GM21576 (cell line): ENCODE measurements at regions not wholly inside any gene's neighbourhood (a gene's known extent, or its start where the extent isn't known, plus 50 kb on each side); places are given as distances from the start of the nearest gene placed in this dataset.
"Not testable (repeated sequence)": the region's sequence is repeated elsewhere in the genome, so short reads cannot be mapped to it uniquely, and the experiment has no call there.

Source experiments
- ATAC-seq: cut with Tn5 transposase; IDR thresholded peaks from one replicate; pipeline ENCODE4 v1.9.1; 2021; ENCODE audit warnings: mild to moderate bottlenecking, moderate library complexity; ENCODE audit not compliant: unreplicated experiment

GRCh38 chr12:14207905-14208551 lies 157.5 kb upstream of the ATF7IP start:
- ATAC-seq, result no peak

DNA sequence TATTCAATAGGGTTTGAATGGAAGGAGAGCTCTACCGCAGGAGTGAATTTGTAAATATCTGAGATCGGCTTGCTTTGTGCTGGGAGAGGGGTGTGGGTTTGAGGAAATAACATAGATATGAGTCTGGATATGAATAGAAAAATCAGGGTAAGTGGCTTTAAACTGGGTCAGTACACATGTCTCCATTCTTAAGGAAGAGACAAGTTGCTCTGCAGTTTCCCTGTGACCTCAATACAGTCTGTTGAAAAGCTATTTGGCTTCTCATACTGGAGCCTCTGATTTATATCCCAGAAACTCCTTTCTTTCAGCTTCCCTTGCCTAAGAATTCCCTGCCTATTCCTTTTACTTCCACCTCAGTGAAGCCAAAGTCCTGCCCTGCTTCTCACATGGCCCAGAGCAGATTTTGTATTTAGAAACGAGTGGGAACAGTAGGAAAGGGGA lies 153.5 kb upstream of the ATF7IP start:
- no peak for ATAC-seq

- ATAC-seq, result no peak
These were observed 151.9 kb upstream of the ATF7IP start for GRCh38 chr12:14213542-14213941.

- no peak for ATAC-seq
These were observed 151.0 kb upstream of the ATF7IP start for GRCh38 chr12:14214495-14214894.

DNA sequence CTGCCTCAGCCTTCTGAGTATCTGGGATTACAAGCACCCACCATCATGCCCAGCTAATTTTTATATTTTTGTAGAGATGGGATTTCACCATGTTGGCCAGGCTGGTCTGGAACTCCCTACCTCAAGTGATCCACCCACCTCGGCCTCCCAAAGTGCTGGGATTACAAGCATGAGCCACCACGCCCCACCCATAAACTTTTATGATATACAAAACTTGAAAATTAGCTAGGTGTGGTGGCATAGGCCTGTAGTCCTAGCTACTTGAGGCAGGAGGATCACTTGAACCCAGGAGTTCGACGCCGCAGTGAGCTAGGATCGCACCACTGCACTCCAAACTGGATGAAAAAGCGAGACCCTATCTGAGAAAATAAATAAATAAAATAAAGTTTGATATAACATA lies 149.5 kb upstream of the ATF7IP start:
- ATAC-seq, result not testable (repeated sequence)

DNA sequence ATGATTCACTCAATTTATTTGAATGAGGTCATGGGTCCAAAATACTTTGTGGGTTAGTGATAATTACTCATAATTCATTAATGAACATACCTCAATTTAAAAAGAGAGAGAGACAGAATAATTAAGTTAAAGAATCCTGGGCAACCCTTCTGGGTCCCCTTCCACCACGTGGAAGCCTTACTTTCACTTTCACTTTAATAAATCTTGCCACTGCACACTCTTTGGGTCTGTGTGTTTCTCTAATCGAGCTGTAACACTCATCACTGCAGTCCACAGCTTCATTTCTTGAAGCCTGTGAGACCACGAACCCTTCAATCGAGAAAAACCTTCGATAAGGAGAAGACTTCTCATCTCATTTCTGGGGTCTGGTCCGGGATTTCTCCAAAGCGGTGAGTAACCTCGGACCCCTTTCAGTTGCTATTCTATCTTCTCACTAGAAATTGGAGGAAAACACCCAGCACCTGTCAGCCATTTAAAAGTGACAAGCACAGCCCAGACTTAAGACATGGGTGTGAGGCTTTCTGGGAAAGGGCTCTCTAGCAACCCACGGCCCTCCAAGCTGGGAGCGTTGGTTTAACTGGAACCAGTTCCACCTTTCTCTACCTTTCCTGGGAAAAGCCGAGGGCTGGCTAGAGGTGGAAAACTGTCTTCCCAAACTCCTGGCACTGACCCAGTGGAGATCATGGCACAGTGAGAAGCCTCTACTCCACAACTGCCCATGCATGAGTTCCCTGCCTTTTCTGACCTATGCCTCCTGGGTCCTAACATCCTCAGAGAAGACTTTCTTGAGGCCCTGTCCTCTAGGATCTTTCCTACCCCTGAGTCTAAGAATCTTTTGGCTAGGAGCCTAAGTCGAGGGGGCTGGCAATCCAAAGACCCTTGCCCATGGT lies 148.8 kb upstream of the ATF7IP start:
- ATAC-seq, result no peak

DNA sequence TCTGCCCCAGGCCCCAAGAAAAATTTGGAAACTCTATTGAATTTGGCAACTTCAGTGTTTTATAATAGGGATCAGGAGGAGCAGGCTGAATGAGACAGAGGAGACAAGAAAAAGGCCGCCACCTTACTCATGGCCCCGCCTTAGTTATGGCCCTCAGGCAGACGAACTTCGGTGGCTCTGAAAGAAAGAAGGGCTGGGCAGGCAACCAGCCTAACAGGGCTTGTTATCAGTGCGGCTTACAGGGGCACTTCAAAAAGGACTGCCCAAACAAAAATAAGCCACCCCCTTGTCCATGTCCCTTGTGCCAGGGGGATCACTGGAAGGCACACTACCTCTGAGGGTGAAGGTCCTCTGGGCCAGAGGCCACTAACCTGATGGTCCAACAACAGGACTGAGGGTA lies 146.3 kb upstream of the ATF7IP start:
- ATAC-seq, result no peak

DNA sequence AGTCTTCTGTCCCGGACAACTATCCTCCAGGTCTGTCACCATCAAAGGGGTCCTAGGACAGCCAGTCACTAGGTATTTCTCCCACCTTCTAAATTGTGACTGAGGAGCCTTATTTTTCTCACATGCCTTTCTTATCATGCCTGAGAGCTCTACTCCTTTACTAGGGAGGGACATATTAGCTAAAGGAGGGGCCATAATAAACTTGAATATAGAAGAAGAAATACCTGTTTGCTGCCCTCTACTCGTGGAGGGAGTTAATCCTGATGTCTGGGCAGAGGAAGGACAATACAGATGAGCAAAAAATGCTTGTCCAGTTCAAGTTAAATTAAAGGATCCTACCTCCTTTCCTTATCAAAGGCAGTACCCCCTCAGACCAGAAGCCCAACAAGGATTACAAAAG lies 145.8 kb upstream of the ATF7IP start:
- ATAC-seq, result not testable (repeated sequence)

- no peak for ATAC-seq
These were observed 140.4 kb upstream of the ATF7IP start for GRCh38 chr12:14225064-14225463.

- not testable (repeated sequence) for ATAC-seq
These were observed 130.3 kb upstream of the ATF7IP start for GRCh38 chr12:14235176-14235575.

DNA sequence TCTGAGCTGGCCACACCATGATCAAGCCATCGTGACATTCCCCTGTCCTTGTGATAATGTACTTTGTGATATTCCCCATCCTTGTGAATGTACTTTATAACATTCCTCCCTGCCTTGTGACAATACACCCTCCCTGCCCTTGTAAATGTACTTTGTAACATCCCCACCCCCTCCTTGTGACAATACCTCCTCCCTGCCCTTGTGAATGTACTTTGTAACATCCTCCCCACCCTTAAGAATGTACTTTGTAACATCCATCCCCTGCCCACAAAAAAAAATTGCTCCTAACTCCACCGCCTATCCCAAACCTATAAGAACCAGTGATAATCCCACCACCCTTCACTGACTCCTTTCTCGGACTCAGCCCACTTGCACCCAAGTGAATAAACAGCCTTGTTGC lies 128.8 kb upstream of the ATF7IP start:
- not testable (repeated sequence) for ATAC-seq

DNA sequence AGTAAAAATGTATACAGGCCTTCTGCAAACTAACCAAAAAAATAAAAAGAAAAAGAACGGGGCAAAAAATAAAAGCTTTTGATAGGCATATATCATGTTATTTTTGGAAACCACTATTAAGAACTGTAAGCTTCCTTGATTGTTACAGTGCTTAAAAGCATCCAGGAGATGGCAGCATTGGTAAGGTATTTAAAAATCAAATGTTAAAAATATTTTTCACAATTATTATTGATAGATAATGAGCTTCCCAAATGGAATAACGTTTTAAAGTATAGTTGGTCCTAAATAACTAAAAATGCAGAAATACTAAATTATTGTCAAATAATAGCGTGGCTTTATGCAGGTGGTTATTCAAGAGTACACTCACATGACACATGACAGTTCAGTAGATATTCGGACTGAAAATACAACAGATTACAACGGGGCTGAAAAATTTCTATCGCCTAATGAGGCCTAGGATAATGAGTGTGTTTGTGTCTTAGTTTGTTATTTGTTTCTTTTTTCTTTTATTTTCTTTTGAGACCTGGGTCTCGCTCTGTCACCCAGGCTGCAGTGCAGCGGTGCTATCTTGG lies 127.2 kb upstream of the ATF7IP start:
- ATAC-seq, result no peak

GRCh38 chr12:14239350-14239934 lies 126.0 kb upstream of the ATF7IP start:
- ATAC-seq, result peak; percentile 71

GRCh38 chr12:14239935-14240872 lies 125.3 kb upstream of the ATF7IP start:
- ATAC-seq, result peak; percentile 36

DNA sequence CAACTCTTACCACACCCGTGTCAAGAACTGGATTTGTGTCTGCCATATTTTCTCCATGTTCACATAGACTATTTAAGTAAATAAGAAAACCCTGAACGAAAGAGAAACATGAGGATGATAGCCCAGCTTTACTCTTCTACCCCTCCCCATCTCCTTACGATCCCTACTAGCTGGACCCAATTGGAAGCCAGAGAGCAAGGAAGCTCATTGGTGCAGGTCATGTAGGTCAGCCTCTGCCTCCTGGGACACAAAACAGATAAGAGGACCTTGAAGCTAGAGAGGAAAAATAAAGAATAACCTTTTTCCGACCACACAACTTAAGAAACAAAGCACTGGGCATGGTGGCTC lies 124.6 kb upstream of the ATF7IP start:
- ATAC-seq, result no peak

DNA sequence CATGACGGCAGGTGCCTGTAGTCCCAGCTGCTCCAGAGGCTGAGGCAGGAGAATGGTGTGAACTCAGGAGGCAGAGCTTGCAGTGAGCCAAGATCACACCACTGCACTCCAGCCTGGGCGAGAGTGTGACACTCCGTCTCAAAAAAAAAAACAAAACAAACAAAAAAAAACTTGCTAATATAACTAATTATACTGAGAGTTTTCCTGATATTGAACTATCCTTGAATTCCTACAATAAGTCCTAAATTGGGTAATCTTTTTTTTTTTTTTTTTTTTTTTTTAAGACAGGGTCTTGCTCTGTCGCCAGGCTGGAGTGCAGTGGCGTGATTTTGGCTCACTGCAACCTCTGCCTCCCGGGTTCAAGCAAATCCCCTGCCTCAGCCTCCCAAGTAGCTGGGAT lies 122.7 kb upstream of the ATF7IP start:
- not testable (repeated sequence) for ATAC-seq

DNA sequence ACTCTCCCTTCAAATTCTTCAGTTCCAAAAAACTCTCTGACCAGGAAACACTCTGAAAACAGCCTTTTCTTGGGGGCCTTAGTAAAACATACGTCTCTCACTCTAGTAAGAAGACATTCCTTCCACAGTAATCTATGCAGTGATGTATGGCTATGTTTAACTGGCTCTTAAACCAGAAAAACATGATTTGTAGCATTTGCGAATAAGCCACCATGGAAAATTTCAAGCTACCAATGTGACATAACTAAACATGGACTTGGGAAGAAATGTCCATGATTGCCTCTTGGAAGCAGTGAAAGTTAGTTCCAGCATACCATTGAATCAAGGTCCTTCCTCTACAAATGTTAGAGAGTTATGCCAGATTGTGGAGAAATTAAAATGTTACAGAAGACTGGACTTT lies 121.5 kb upstream of the ATF7IP start:
- ATAC-seq, result no peak

DNA sequence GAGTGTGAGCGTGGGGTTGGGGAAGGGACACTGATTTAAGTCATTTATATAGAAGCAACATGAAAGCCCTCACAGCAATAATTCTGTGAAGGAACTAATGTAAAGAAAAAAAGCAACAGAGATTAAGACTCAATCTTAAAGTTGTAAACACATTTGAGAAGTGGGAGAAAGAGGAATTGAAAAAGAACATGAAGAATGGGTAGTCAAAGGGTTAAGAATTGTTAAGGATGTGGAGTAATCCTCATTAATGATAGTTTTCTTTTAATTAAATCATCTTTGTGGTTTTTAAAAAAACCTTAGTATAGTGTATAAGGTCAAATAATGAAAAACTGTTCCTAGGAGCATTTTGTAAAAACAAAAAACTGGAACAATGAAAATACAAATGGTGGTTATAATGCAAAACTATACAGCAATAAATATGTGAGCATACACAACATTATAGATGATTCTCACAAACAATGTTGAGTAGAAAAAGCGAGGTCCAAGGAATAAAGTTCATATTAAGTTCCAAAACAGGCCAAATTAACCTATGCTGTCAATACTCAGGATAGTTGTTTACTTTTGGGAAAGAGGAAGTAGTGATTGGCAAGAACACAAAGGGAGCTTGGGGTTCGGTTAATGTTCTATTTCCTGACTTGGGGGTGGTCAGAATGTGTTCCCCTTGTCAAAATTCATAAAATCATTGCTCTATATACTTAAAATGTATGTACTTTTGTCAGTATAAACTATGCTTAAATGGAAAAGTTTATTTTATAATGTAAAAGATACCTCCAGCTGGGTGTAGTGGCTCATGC lies 120.4 kb upstream of the ATF7IP start:
- ATAC-seq, result no peak

DNA sequence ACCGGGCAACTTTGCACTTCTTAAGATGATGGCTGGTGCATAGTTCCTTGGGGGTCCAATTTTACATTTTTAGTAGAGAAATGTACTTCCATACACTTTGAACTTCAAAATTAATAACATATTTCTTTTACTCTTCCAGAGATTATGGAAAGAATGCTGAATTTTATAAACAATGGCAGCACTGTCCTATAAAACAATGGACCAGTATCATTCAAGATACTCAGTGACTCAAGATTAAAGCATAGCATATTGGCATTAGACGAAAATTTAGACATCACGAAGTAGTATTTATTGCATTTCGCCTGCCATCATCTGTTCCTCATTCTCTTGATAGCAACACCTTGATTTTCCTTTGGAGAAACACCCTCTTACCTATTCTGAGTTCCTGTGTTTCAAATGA lies 118.3 kb upstream of the ATF7IP start:
- ATAC-seq, result no peak

GRCh38 chr12:14249368-14249767 lies 116.1 kb upstream of the ATF7IP start:
- ATAC-seq, result no peak
